WTC11 (cell line): ENCODE measurements at regions not wholly inside any gene's neighbourhood (a gene's known extent, or its start where the extent isn't known, plus 50 kb on each side); places are given as distances from the start of the nearest gene placed in this dataset.

Experiments used
- ATAC-seq: fragments of 200-7000 bp; cut with Tn5 transposase; 2 replicates; pipeline ENCODE4 v1.10.0; 2021; ENCODE audit warnings: mild to moderate bottlenecking, moderate library complexity
- CTCF ChIA-PET: fragments of 300-600 bp; sonication (Branson Sonifier 250); formaldehyde crosslinking; loops from one replicate; lab custom pipeline; 2021; ENCODE audit warnings: antibody characterized with exemption; lab: Charles Lee
- POLR2A ChIA-PET: fragments of 350-600 bp; sonication (Branson Sonifier 250); formaldehyde crosslinking; loops from one replicate; lab custom pipeline; 2021; ENCODE audit warnings: antibody characterized with exemption; lab: Charles Lee
- DNase-seq: peaks from one replicate; pipeline ENCODE4 v3.0.0; 2021; ENCODE audit warnings: low spot score
- H3K27ac Mint-ChIP-seq: 2 replicates; pipeline ENCODE4 v1.8.0; 2021; ENCODE audit warnings: mixed read lengths
- H3K27me3 Mint-ChIP-seq: 2 replicates; pipeline ENCODE4 v1.8.0; 2021; ENCODE audit warnings: low read depth, mild to moderate bottlenecking, moderate library complexity, mixed read lengths
- H3K36me3 Mint-ChIP-seq: 2 replicates; pipeline ENCODE4 v1.8.0; 2021; ENCODE audit warnings: mixed read lengths
- H3K4me1 Mint-ChIP-seq: 2 replicates; pipeline ENCODE4 v1.8.0; 2022; ENCODE audit warnings: mixed read lengths
- H3K4me3 Mint-ChIP-seq: 2 replicates; pipeline ENCODE4 v1.8.0; 2021; ENCODE audit warnings: mild to moderate bottlenecking, moderate library complexity, mixed read lengths
- H3K9me3 Mint-ChIP-seq: 2 replicates; pipeline ENCODE4 v1.8.0; 2021; ENCODE audit warnings: mixed read lengths
- ARID4B ChIP-seq: sonication (generic); formaldehyde crosslinking; IDR thresholded peaks from 2 replicates; pipeline ENCODE4 v1.8.0; 2023; ENCODE audit warnings: missing genetic modification reagents, mild to moderate bottlenecking, borderline replicate concordance
- CTCF ChIP-seq: fragments of 200-600 bp; IDR thresholded peaks from 2 replicates; pipeline ENCODE4 v1.8.0; 2022; ENCODE audit warnings: antibody characterized with exemption
- E2F1 ChIP-seq: sonication (generic); formaldehyde crosslinking; IDR thresholded peaks from 2 replicates; pipeline ENCODE4 v1.8.0; 2022; ENCODE audit warnings: mild to moderate bottlenecking, missing genetic modification reagents
- FOXJ3 ChIP-seq: sonication (generic); formaldehyde crosslinking; IDR thresholded peaks from 2 replicates; pipeline ENCODE4 v1.9.0; 2021; ENCODE audit warnings: missing genetic modification reagents, mild to moderate bottlenecking, borderline replicate concordance
- GRHL2 ChIP-seq: fragments of 250-450 bp; sonication (Bioruptor Pico); IDR thresholded peaks from 2 replicates; pipeline ENCODE4 v1.8.0; 2022; ENCODE audit warnings: mild to moderate bottlenecking, moderate library complexity; ENCODE audit not compliant: insufficient replicate concordance, severe bottlenecking
- JAZF1 ChIP-seq: fragments of 250-450 bp; sonication (Bioruptor Pico); IDR thresholded peaks from 2 replicates; pipeline ENCODE4 v1.9.0; 2021; ENCODE audit warnings: moderate library complexity, mild to moderate bottlenecking, inconsistent platforms
- JUN ChIP-seq: sonication (generic); formaldehyde crosslinking; IDR thresholded peaks from 2 replicates; pipeline ENCODE4 v1.8.0; 2023; ENCODE audit warnings: mild to moderate bottlenecking, missing genetic modification reagents
- MAX ChIP-seq: sonication (generic); formaldehyde crosslinking; IDR thresholded peaks from 2 replicates; pipeline ENCODE4 v1.8.0; 2022; ENCODE audit warnings: mild to moderate bottlenecking, missing genetic modification reagents
- MYBL2 ChIP-seq: sonication (generic); formaldehyde crosslinking; IDR thresholded peaks from 2 replicates; pipeline ENCODE4 v1.8.1; 2023; ENCODE audit warnings: mild to moderate bottlenecking, moderate library complexity, missing genetic modification reagents
- NR1H2 ChIP-seq: sonication (generic); formaldehyde crosslinking; IDR thresholded peaks from 2 replicates; pipeline ENCODE4 v1.9.0; 2021; ENCODE audit warnings: mild to moderate bottlenecking, moderate library complexity, missing genetic modification reagents
- NR2C2 ChIP-seq: sonication (generic); formaldehyde crosslinking; IDR thresholded peaks from 2 replicates; pipeline ENCODE4 v1.8.0; 2022; ENCODE audit warnings: mild to moderate bottlenecking, missing genetic modification reagents
- PREB ChIP-seq: sonication (generic); formaldehyde crosslinking; IDR thresholded peaks from 2 replicates; pipeline ENCODE4 v1.8.1; 2022; ENCODE audit warnings: mild to moderate bottlenecking, missing genetic modification reagents, moderate library complexity, borderline replicate concordance
- RORB ChIP-seq: fragments of 250-450 bp; sonication (Bioruptor Pico); IDR thresholded peaks from 2 replicates; pipeline ENCODE4 v1.9.0; 2021; ENCODE audit warnings: mild to moderate bottlenecking
- SMAD3 ChIP-seq: sonication (generic); formaldehyde crosslinking; IDR thresholded peaks from 2 replicates; pipeline ENCODE4 v1.8.0; 2022; ENCODE audit warnings: missing genetic modification reagents, mild to moderate bottlenecking, borderline replicate concordance
- SP1 ChIP-seq: sonication (generic); formaldehyde crosslinking; conservative IDR thresholded peaks from 2 replicates; pipeline ENCODE4 v1.8.1; 2022; ENCODE audit warnings: missing genetic modification reagents
- TEAD4 ChIP-seq: sonication (generic); formaldehyde crosslinking; IDR thresholded peaks from 2 replicates; pipeline ENCODE4 v1.8.0; 2022; ENCODE audit warnings: mild to moderate bottlenecking, missing genetic modification reagents
- ZNF263 ChIP-seq: sonication (generic); formaldehyde crosslinking; IDR thresholded peaks from 2 replicates; pipeline ENCODE4 v1.8.1; 2022; ENCODE audit warnings: low read depth, mild to moderate bottlenecking, moderate library complexity, missing genetic modification reagents
- ZNF317 ChIP-seq: sonication (generic); formaldehyde crosslinking; IDR thresholded peaks from 2 replicates; pipeline ENCODE4 v1.8.1; 2023; ENCODE audit warnings: low read depth, mild to moderate bottlenecking, moderate library complexity, missing genetic modification reagents, borderline replicate concordance
- ZNF671 ChIP-seq: fragments of 250-450 bp; sonication (Bioruptor Pico); IDR thresholded peaks from 2 replicates; pipeline ENCODE4 v1.8.0; 2021; ENCODE audit warnings: mild to moderate bottlenecking

- peaks cover 3% of the 10 kb centered on the region; the same call in 1 of the 2 replicates for H3K36me3 Mint-ChIP-seq
- peaks cover 24% of the 10 kb centered on the region for H3K9me3 Mint-ChIP-seq
- ChIA-PET POLR2A (no interaction called here), CTCF (no interaction called here)
- peaks cover 4% of the 10 kb centered on the region for H3K27me3 Mint-ChIP-seq
- no peak for TF ChIP-seq RORB (CRISPR knock-in tag)
- DNase-seq (no peak), ATAC-seq (no peak)
- H3K4me1 Mint-ChIP-seq, result peaks cover 6% of the 10 kb centered on the region; the same call in 1 of the 2 replicates
- H3K4me3 Mint-ChIP-seq, result no peak overlapping the region
- no peak overlapping the region for H3K27ac Mint-ChIP-seq
These were observed 99.5 kb downstream of the KDM5D start for GRCh38 chrY:19644889-19645638.

GRCh38 chrY:19637651-19638347 is 106.7 kb downstream of the KDM5D start:
- H3K4me1 Mint-ChIP-seq, result no peaks in the 10 kb centered on the region
- TF ChIP-seq JUN (CRISPR knock-in tag), result no peak
- TF ChIP-seq TEAD4, result no peak
- TF ChIP-seq MYBL2, result no peak
- TF ChIP-seq GRHL2, result no peak
- TF ChIP-seq ZNF317, result no peak
- TF ChIP-seq NR1H2 (CRISPR knock-in tag), result no peak
- no peak for TF ChIP-seq PREB (CRISPR knock-in tag)
- no peak for TF ChIP-seq JAZF1 (CRISPR knock-in tag)
- no peak for TF ChIP-seq SMAD3 (CRISPR knock-in tag)
- no peak for TF ChIP-seq SP1
- no peak for TF ChIP-seq E2F1
- no peak for TF ChIP-seq ZNF263 (CRISPR knock-in tag)
- no peak for TF ChIP-seq NR2C2 (CRISPR knock-in tag)
- H3K36me3 Mint-ChIP-seq, result peaks cover 16% of the 10 kb centered on the region
- H3K27me3 Mint-ChIP-seq, result no peaks in the 10 kb centered on the region
- CTCF ChIA-PET, result no interaction called here
- POLR2A ChIA-PET, result no interaction called here
- peaks cover 33% of the 10 kb centered on the region for H3K9me3 Mint-ChIP-seq
- ATAC-seq, result no peak
- DNase-seq, result no peak
- no peak overlapping the region for H3K4me3 Mint-ChIP-seq
- H3K27ac Mint-ChIP-seq, result no peak overlapping the region

GRCh38 chrY:19628926-19629325 is 115.6 kb downstream of the KDM5D start:
- H3K4me3 Mint-ChIP-seq, result no peak overlapping the region
- H3K27ac Mint-ChIP-seq, result no peak overlapping the region
- H3K36me3 Mint-ChIP-seq, result peaks cover 18% of the 10 kb centered on the region
- 0 out of 2 replicates have a peak, but pooled peaks cover 2% of the 10 kb centered on the region for H3K4me1 Mint-ChIP-seq
- peaks cover 4% of the 10 kb centered on the region; the same call in 1 of the 2 replicates for H3K27me3 Mint-ChIP-seq
- H3K9me3 Mint-ChIP-seq, result peaks cover 45% of the 10 kb centered on the region
- CTCF ChIA-PET, result no interaction called here
- ATAC-seq, result no peak
- no peak for TF ChIP-seq ARID4B
- TF ChIP-seq JUN (CRISPR knock-in tag), result no peak
- no peak for TF ChIP-seq CTCF
- no peak for TF ChIP-seq MAX (CRISPR knock-in tag)
- no peak for TF ChIP-seq ZNF671 (CRISPR knock-in tag)
- TF ChIP-seq FOXJ3 (CRISPR knock-in tag), result no peak
- TF ChIP-seq, all 79 proteins: peak for 0
- POLR2A ChIA-PET, result no interaction called here
- DNase-seq, result no peak
